ENCODE measurements at regions not wholly inside any gene's neighbourhood (a gene's known extent, or its start where the extent isn't known, plus 50 kb on each side); places are given as distances from the start of the nearest gene placed in this dataset.

- TF ChIP-seq ZNF740 (CRISPR knock-in tag; IDR thresholded peaks at IDR 0.05) (no peak), ZNF740 (tag; IDR thresholded peaks at IDR 0.05) (no peak), SMAD4 (CRISPR knock-in tag; conservative IDR thresholded peaks at IDR 0.05) (peak; percentile 46), RFX1 (IDR thresholded peaks at IDR 0.05) (peak; percentile 13; the same call in 1 of the 2 replicates), HOMEZ (CRISPR knock-in tag; IDR thresholded peaks at IDR 0.05) (no peak), THAP12 (CRISPR knock-in tag; IDR thresholded peaks at IDR 0.05) (no peak), ZC3H4 (CRISPR knock-in tag; IDR thresholded peaks at IDR 0.05; ENCODE audit: borderline replicate concordance) (no peak), HDAC3 (IDR thresholded peaks at IDR 0.05; ENCODE audit: borderline replicate concordance, partially characterized antibody) (no peak), ZNF512 (tag; IDR thresholded peaks at IDR 0.05) (no peak), ZNF134 (CRISPR knock-in tag; conservative IDR thresholded peaks at IDR 0.05) (no peak), UBTF (IDR thresholded peaks at IDR 0.05; ENCODE audit: borderline replicate concordance in 1 of 2, low read depth in 2 of 2, low read length in 2 of 2) (peak in 1 of 2 experiments; percentile 61; a peak in 1 of 4 replicates), ZNF232 (CRISPR knock-in tag; IDR thresholded peaks at IDR 0.05) (no peak), CBFA2T2 (conservative IDR thresholded peaks at IDR 0.05) (peak; percentile 61), FOXK2 (conservative IDR thresholded peaks at IDR 0.05 in 1 of 2, IDR thresholded peaks at IDR 0.05 in 1 of 2; ENCODE audit: low read depth in 2 of 2) (0 out of 4 replicates have a peak, but pooled peaks of 1 of the 2 experiments have one; percentile 18), ZNF165 (CRISPR knock-in tag; IDR thresholded peaks at IDR 0.05; ENCODE audit: borderline replicate concordance) (no peak), CHAMP1 (IDR thresholded peaks at IDR 0.05) (peak; percentile 80)
These were observed 118.2 kb downstream of the CD24 start (continued) for GRCh38 chr6:106856227-106856874.

Measured in K562 (cell line).